GM12875 (cell line): ENCODE measurements at regions not wholly inside any gene's neighbourhood (a gene's known extent, or its start where the extent isn't known, plus 50 kb on each side); places are given as distances from the start of the nearest gene placed in this dataset.

Source experiments
- H3K4me3 ChIP-seq: one replicate; pipeline ENCODE4 v1.5.1; 2011; ENCODE audit warnings: low read depth, low read length, control low read depth
- CTCF ChIP-seq: IDR thresholded peaks from 2 replicates; pipeline ENCODE4 v1.5.1; 2011; ENCODE audit warnings: low read depth, mild to moderate bottlenecking, control low read depth, inconsistent platforms, low read length, moderate library complexity, borderline replicate concordance; ENCODE audit not compliant: insufficient read depth

- H3K4me3 ChIP-seq = no peak overlapping the region
- no peak for TF ChIP-seq CTCF
Measured at GRCh38 chr9:89891591-89892304, 286.9 kb downstream of the GADD45G start.

DNA sequence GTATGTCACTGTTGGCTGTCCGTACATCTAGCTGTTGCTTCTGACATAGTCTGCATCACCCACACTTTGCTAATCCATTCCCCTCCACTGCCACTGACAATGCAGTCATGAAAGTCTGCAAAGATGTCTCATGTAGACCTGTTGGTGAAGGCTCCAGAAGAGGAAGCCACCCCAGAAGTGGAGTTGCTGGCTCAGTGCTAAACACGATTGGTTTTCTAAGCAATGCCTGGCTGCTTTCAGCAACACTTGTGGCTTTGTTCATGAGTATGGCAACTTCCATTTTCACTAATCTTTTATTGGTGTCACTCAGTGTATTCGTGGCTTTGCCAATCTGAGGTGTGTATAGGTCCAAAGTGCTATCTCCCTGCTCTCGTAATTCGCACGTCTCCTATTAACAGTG is 288.1 kb downstream of the GADD45G start:
- no peak for TF ChIP-seq CTCF
- H3K4me3 ChIP-seq = no peak overlapping the region

DNA sequence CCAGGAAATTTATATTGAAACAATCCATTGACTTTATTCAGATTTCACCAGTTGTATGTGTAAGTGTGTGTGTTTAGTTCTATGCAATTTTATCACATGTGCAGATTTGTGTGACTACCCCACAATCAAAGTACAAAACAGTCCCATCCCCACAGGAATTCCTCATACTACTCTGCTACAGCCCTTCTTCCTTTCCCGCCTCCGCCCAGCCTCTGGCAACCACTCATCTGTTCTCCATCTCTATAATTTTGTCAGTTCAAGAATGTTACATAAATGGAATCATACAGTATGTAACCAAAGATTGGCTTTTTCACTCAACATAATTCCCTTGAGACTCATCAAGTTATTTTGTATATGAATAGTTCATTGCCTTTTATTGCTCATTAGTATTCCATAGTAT is 289.1 kb downstream of the GADD45G start:
- no peak overlapping the region for H3K4me3 ChIP-seq

GRCh38 chr9:89896806-89897340 is 292.1 kb downstream of the GADD45G start:
- no peak for TF ChIP-seq CTCF
- no peak overlapping the region for H3K4me3 ChIP-seq

More for the DNA sequence above, 289.1 kb downstream of the GADD45G start:
- TF ChIP-seq CTCF = no peak

DNA sequence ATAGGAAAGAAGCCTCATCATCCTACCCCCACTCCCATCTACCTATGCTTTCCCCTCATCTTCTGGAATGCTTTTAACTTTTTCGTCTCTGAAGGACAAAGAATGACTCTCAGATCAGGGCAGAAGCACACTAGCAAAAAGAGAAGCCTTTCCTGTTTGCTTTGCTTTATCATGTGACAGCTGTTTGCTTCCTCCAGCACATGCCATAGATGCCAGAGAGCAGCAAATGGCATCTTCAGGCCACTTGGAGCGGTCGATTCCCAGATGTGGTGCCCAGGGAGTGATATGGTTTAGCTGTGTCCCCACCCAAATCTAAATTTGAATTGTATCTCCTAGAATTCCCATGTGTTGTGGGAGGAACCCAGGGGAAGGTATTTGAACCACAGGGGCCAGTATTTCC is 294.8 kb downstream of the GADD45G start:
- no peak overlapping the region for H3K4me3 ChIP-seq
- no peak for TF ChIP-seq CTCF

- no peak for TF ChIP-seq CTCF
- H3K4me3 ChIP-seq = no peak overlapping the region
Measured at GRCh38 chr9:89901920-89902319, 297.1 kb downstream of the GADD45G start.
